Ascending aorta (tissue), 2 donors: ENCODE measurements at regions not wholly inside any gene's neighbourhood (a gene's known extent, or its start where the extent isn't known, plus 50 kb on each side); places are given as distances from the start of the nearest gene placed in this dataset.

ENCODE experiments used
- DNase-seq, 2 donors: peaks; one replicate each; pipeline ENCODE4 v3.0.0-alpha.2; 2019; ENCODE audit warnings: low spot score in 2 of 2
- H3K27ac ChIP-seq, 2 donors: fragments of 200-600 bp; sonication (generic); one replicate each; pipeline ENCODE4 v1.5.1; 2016 to 2017; ENCODE audit warnings: mild to moderate bottlenecking in 1 of 2
- H3K27me3 ChIP-seq: fragments of 200-600 bp; sonication (generic); one replicate; pipeline ENCODE4 v1.5.1; 2017
- H3K36me3 ChIP-seq, 2 donors: fragments of 200-600 bp; sonication (generic); one replicate each; pipeline ENCODE4 v1.5.1; 2016
- H3K4me1 ChIP-seq, 2 donors: fragments of 200-600 bp; sonication (generic); one replicate each; pipeline ENCODE4 v1.5.1; 2016 to 2017; ENCODE audit warnings: mild to moderate bottlenecking in 1 of 2
- H3K4me3 ChIP-seq, 2 donors: fragments of 200-600 bp; sonication (generic); one replicate each; pipeline ENCODE4 v1.5.1; 2016 to 2017; ENCODE audit warnings: mild to moderate bottlenecking in 1 of 2
- H3K9me3 ChIP-seq, 2 donors: fragments of 200-600 bp; sonication (generic); one replicate each; pipeline ENCODE4 v1.5.1; 2016
- CTCF ChIP-seq, 3 experiments: fragments of 200-600 bp in 2 of 3; fragments of 450-650 bp in 1 of 3; sonication (generic) in 2 of 3; IDR thresholded peaks; one replicate each; pipeline ENCODE4 v1.5.1; 2016 to 2019; ENCODE audit warnings: antibody characterized with exemption in 3 of 3, mild to moderate bottlenecking in 1 of 3, moderate library complexity in 1 of 3
- intact Hi-C: fragments of 100-400 bp; cut with DNase I; formaldehyde crosslinking; loops from one replicate; pipeline ENCODE4 v1.15.1; 2023

- intact Hi-C loops = no loop called here
- Histone ChIP-seq H3K27me3 (no peaks in the 10 kb centered on the region), H3K27ac (no peak overlapping the region), H3K4me1 (no peaks in the 10 kb centered on the region), H3K4me3 (no peak overlapping the region), H3K36me3 (no peaks in the 10 kb centered on the region), H3K9me3 (no peaks in the 10 kb centered on the region)
- TF ChIP-seq CTCF (IDR thresholded peaks at IDR 0.05) = no peak
- no peak for DNase-seq
These were observed 60.6 kb downstream of the DRD1 start for GRCh38 chr5:175383350-175383749.

GRCh38 chr5:175382171-175382570 lies 61.8 kb downstream of the DRD1 start:
- no peaks in the 10 kb centered on the region for H3K36me3 ChIP-seq
- no peak for TF ChIP-seq CTCF (IDR thresholded peaks at IDR 0.05)
- intact Hi-C loops = no loop called here
- no peak overlapping the region for H3K4me3 ChIP-seq
- no peak overlapping the region for H3K27ac ChIP-seq
- no peaks in the 10 kb centered on the region for H3K9me3 ChIP-seq
- no peaks in the 10 kb centered on the region for H3K4me1 ChIP-seq
- no peak for DNase-seq
- no peaks in the 10 kb centered on the region for H3K27me3 ChIP-seq

- no peak for TF ChIP-seq CTCF (IDR thresholded peaks at IDR 0.05)
- Histone ChIP-seq H3K9me3 (no peaks in the 10 kb centered on the region), H3K27ac (no peak overlapping the region), H3K4me3 (no peak overlapping the region), H3K27me3 (no peaks in the 10 kb centered on the region), H3K36me3 (no peaks in the 10 kb centered on the region), H3K4me1 (no peaks in the 10 kb centered on the region)
- DNase-seq = no peak
- intact Hi-C loops = no loop called here
These were observed 62.9 kb downstream of the DRD1 start for GRCh38 chr5:175381130-175381529.

- H3K4me3 ChIP-seq = no peak overlapping the region
- no peaks in the 10 kb centered on the region for H3K4me1 ChIP-seq
- no peaks in the 10 kb centered on the region for H3K36me3 ChIP-seq
- H3K27ac ChIP-seq = no peak overlapping the region
- TF ChIP-seq CTCF (IDR thresholded peaks at IDR 0.05) = no peak
- intact Hi-C loops = no loop called here
- H3K9me3 ChIP-seq = no peaks in the 10 kb centered on the region
- H3K27me3 ChIP-seq = no peaks in the 10 kb centered on the region
- DNase-seq = no peak
These were observed 63.3 kb downstream of the DRD1 start for GRCh38 chr5:175380701-175381100.

GRCh38 chr5:175379867-175380266 lies 64.1 kb downstream of the DRD1 start:
- no peaks in the 10 kb centered on the region for H3K9me3 ChIP-seq
- H3K4me1 ChIP-seq = no peaks in the 10 kb centered on the region
- H3K27me3 ChIP-seq = no peaks in the 10 kb centered on the region
- H3K36me3 ChIP-seq = no peaks in the 10 kb centered on the region
- DNase-seq = no peak
- intact Hi-C loops = no loop called here
- H3K4me3 ChIP-seq = no peak overlapping the region
- H3K27ac ChIP-seq = no peak overlapping the region
- no peak for TF ChIP-seq CTCF (IDR thresholded peaks at IDR 0.05)

- H3K9me3 ChIP-seq = no peaks in the 10 kb centered on the region
- H3K27ac ChIP-seq = no peak overlapping the region
- no peak for TF ChIP-seq CTCF (IDR thresholded peaks at IDR 0.05)
- no peaks in the 10 kb centered on the region for H3K4me1 ChIP-seq
- no peaks in the 10 kb centered on the region for H3K27me3 ChIP-seq
- no peaks in the 10 kb centered on the region for H3K36me3 ChIP-seq
- no peak overlapping the region for H3K4me3 ChIP-seq
- intact Hi-C loops = no loop called here
- no peak for DNase-seq
These were observed 65.4 kb downstream of the DRD1 start for GRCh38 chr5:175378444-175379028.
